ENCODE measurements at regions not wholly inside any gene's neighbourhood (a gene's known extent, or its start where the extent isn't known, plus 50 kb on each side); places are given as distances from the start of the nearest gene placed in this dataset.

- Histone ChIP-seq H3K27ac (replicated peaks in 1 of 4) (no peak overlapping the region), H3K9me3 (no peaks in the 10 kb centered on the region), H3K36me3 (no peaks in the 10 kb centered on the region), H3K4me3 (no peak overlapping the region), H3K4me1 (no peaks in the 10 kb centered on the region), H3K27me3 (no peaks in the 10 kb centered on the region)
- no peak for DNase-seq (ENCODE audit: extremely low spot score)
- intact Hi-C loops (cut with DNase I), result no loop called here
- TF ChIP-seq POLR2AphosphoS5 (IDR thresholded peaks at IDR 0.05) (no peak), CTCF (IDR thresholded peaks at IDR 0.05) (no peak), EP300 (IDR thresholded peaks at IDR 0.05) (no peak), POLR2A (IDR thresholded peaks at IDR 0.05; ENCODE audit: low read depth) (no peak)
- WGBS, result 44% methylated on average over 2 of the region's 2 CpGs
Observed at GRCh38 chr18:27378431-27379095, 193.5 kb upstream of the CHST9 start.

- no peak overlapping the region for H3K4me3 ChIP-seq
- 68% methylated on average over 1 of the region's 1 CpG for WGBS
- intact Hi-C loops (cut with DNase I), result no loop called here
- no peak overlapping the region for H3K27ac ChIP-seq (replicated peaks in 1 of 4)
- H3K27me3 ChIP-seq, result no peaks in the 10 kb centered on the region
- TF ChIP-seq CTCF (IDR thresholded peaks at IDR 0.05) (no peak), EP300 (IDR thresholded peaks at IDR 0.05) (no peak), POLR2AphosphoS5 (IDR thresholded peaks at IDR 0.05) (no peak), POLR2A (IDR thresholded peaks at IDR 0.05; ENCODE audit: low read depth) (no peak)
- no peak for DNase-seq (ENCODE audit: extremely low spot score)
- H3K36me3 ChIP-seq, result no peaks in the 10 kb centered on the region
- no peaks in the 10 kb centered on the region for H3K4me1 ChIP-seq
- no peaks in the 10 kb centered on the region for H3K9me3 ChIP-seq
Observed at GRCh38 chr18:27377251-27377650, 192.1 kb upstream of the CHST9 start.

GRCh38 chr18:27372386-27372785 is 187.3 kb upstream of the CHST9 start:
- DNase-seq (ENCODE audit: extremely low spot score), result no peak
- Histone ChIP-seq H3K27me3 (no peaks in the 10 kb centered on the region), H3K4me3 (no peak overlapping the region), H3K4me1 (no peaks in the 10 kb centered on the region), H3K36me3 (no peaks in the 10 kb centered on the region), H3K9me3 (no peaks in the 10 kb centered on the region), H3K27ac (replicated peaks in 1 of 4) (no peak overlapping the region)
- WGBS, result 21% methylated on average over 1 of the region's 1 CpG
- no peak for TF ChIP-seq CTCF (IDR thresholded peaks at IDR 0.05)
- TF ChIP-seq EP300 (IDR thresholded peaks at IDR 0.05), result no peak
- TF ChIP-seq POLR2A (IDR thresholded peaks at IDR 0.05; ENCODE audit: low read depth), result no peak
- no peak for TF ChIP-seq POLR2AphosphoS5 (IDR thresholded peaks at IDR 0.05)
- intact Hi-C loops (cut with DNase I), result no loop called here

- no peaks in the 10 kb centered on the region for H3K36me3 ChIP-seq
- no peaks in the 10 kb centered on the region for H3K27me3 ChIP-seq
- no peaks in the 10 kb centered on the region for H3K4me1 ChIP-seq
- no peak overlapping the region for H3K4me3 ChIP-seq
- H3K27ac ChIP-seq (replicated peaks in 1 of 4), result no peak overlapping the region
- no peak for DNase-seq (ENCODE audit: extremely low spot score)
- no peaks in the 10 kb centered on the region for H3K9me3 ChIP-seq
- intact Hi-C loops (cut with DNase I), result no loop called here
- TF ChIP-seq POLR2AphosphoS5 (IDR thresholded peaks at IDR 0.05) (no peak), CTCF (IDR thresholded peaks at IDR 0.05) (no peak), POLR2A (IDR thresholded peaks at IDR 0.05; ENCODE audit: low read depth) (no peak), EP300 (IDR thresholded peaks at IDR 0.05) (no peak)
- 85% methylated on average over 5 of the region's 5 CpGs for WGBS
Observed at GRCh38 chr18:27366665-27367064, 181.6 kb upstream of the CHST9 start.

- no peak overlapping the region for H3K4me3 ChIP-seq
- H3K27me3 ChIP-seq, result no peaks in the 10 kb centered on the region
- intact Hi-C loops (cut with DNase I), result no loop called here
- H3K27ac ChIP-seq (replicated peaks in 1 of 4), result no peak overlapping the region
- DNase-seq (ENCODE audit: extremely low spot score), result no peak
- no peaks in the 10 kb centered on the region for H3K36me3 ChIP-seq
- no peaks in the 10 kb centered on the region for H3K4me1 ChIP-seq
- H3K9me3 ChIP-seq, result no peaks in the 10 kb centered on the region
- TF ChIP-seq CTCF (IDR thresholded peaks at IDR 0.05) (no peak), EP300 (IDR thresholded peaks at IDR 0.05) (no peak), POLR2A (IDR thresholded peaks at IDR 0.05; ENCODE audit: low read depth) (no peak), POLR2AphosphoS5 (IDR thresholded peaks at IDR 0.05) (no peak)
- 95% methylated on average over 1 of the region's 1 CpG for WGBS
Observed at GRCh38 chr18:27366151-27366550, 181.0 kb upstream of the CHST9 start.

Measured in esophagus muscularis mucosa (tissue), 4 donors.